IMR-90 (cell line): ENCODE measurements at regions not wholly inside any gene's neighbourhood (a gene's known extent, or its start where the extent isn't known, plus 50 kb on each side); places are given as distances from the start of the nearest gene placed in this dataset.

Experiments
- ATAC-seq: fragments of 200-7000 bp; cut with Tn5 transposase; 2 replicates; pipeline ENCODE4 v1.9.1; 2020; ENCODE audit warnings: low read depth, mild to moderate bottlenecking, moderate library complexity
- BruUV-seq: library from RNA; stranded (reverse); fragments of 400-500 nt; replicated peaks from 2 replicates; lab custom pipeline; 2021; lab: Mats Ljungman, UMichigan
- CTCF ChIA-PET: fragments of 300-600 bp; formaldehyde crosslinking; extraction: SDS; loops from one replicate; lab custom pipeline; 2021; ENCODE audit warnings: antibody characterized with exemption; lab: Yijun Ruan, JAX
- POLR2A ChIA-PET: fragments of 300-600 bp; sonication (Branson Sonifier 250); formaldehyde crosslinking; loops from one replicate; lab custom pipeline; 2022; ENCODE audit warnings: antibody characterized with exemption; ENCODE audit not compliant: unreplicated experiment; lab: Charles Lee
- DNase-seq: peaks from one replicate; pipeline ENCODE4 v3.0.0; 2013
- H2AFZ ChIP-seq: replicated peaks from 2 replicates; pipeline ENCODE3; 2013; ENCODE audit warnings: low read length, mild to moderate bottlenecking; ENCODE audit not compliant: poor library complexity
- H2AK5ac ChIP-seq: 2 replicates; pipeline ENCODE4 v1.6.1; 2013; ENCODE audit warnings: low read depth, low read length, inconsistent platforms
- H2AK9ac ChIP-seq: replicated peaks from 2 replicates; pipeline ENCODE3; 2013; ENCODE audit warnings: mild to moderate bottlenecking, low read depth, low read length, moderate library complexity; ENCODE audit not compliant: poor library complexity
- H2BK120ac ChIP-seq: 2 replicates; pipeline ENCODE4 v1.6.1; 2013; ENCODE audit warnings: low read depth, low read length, inconsistent platforms
- H2BK15ac ChIP-seq: 3 replicates; pipeline ENCODE4 v1.6.1; 2013; ENCODE audit warnings: low read depth, low read length, inconsistent platforms
- H2BK20ac ChIP-seq: 2 replicates; pipeline ENCODE4 v1.6.1; 2013; ENCODE audit warnings: low read depth, mild to moderate bottlenecking, inconsistent platforms, low read length, moderate library complexity
- H2BK5ac ChIP-seq: 2 replicates; pipeline ENCODE4 v1.6.1; 2013; ENCODE audit warnings: mild to moderate bottlenecking, low read depth, low read length, inconsistent platforms; ENCODE audit not compliant: poor library complexity, severe bottlenecking
- H3K14ac ChIP-seq: replicated peaks from 2 replicates; pipeline ENCODE4 v1.6.1; 2013; ENCODE audit warnings: low read depth, low read length, inconsistent platforms
- H3K18ac ChIP-seq: 2 replicates; pipeline ENCODE4 v1.6.1; 2013; ENCODE audit warnings: low read depth, low read length, control low read depth
- H3K23ac ChIP-seq: 2 replicates; pipeline ENCODE4 v1.6.1; 2013; ENCODE audit warnings: low read depth, low read length, inconsistent platforms
- H3K27ac ChIP-seq: 2 replicates; pipeline ENCODE4 v1.5.1; 2013; ENCODE audit warnings: mild to moderate bottlenecking, control low read depth, low read length; ENCODE audit not compliant: insufficient read depth
- H3K27me3 ChIP-seq: 2 replicates; pipeline ENCODE4 v1.6.1; 2013; ENCODE audit warnings: low read length; ENCODE audit not compliant: control insufficient read depth, insufficient read depth
- H3K36me3 ChIP-seq: 2 replicates; pipeline ENCODE4 v1.6.1; 2013; ENCODE audit warnings: low read length, mixed read lengths; ENCODE audit not compliant: control insufficient read depth, insufficient read depth
- H3K4ac ChIP-seq: 2 replicates; pipeline ENCODE4 v1.6.1; 2013; ENCODE audit warnings: low read depth, low read length, inconsistent platforms
- H3K4me1 ChIP-seq: 2 replicates; pipeline ENCODE4 v1.6.1; 2013; ENCODE audit warnings: low read length, mixed read lengths; ENCODE audit not compliant: control insufficient read depth, insufficient read depth
- H3K4me2 ChIP-seq: 2 replicates; pipeline ENCODE4 v1.6.1; 2013; ENCODE audit warnings: low read depth, mild to moderate bottlenecking, control low read depth, low read length, moderate library complexity
- H3K4me3 ChIP-seq: 2 replicates; pipeline ENCODE4 v1.5.1; 2013; ENCODE audit warnings: low read depth, mild to moderate bottlenecking, control low read depth, low read length, moderate library complexity; ENCODE audit not compliant: insufficient read depth
- H3K56ac ChIP-seq: 2 replicates; pipeline ENCODE4 v1.6.1; 2013; ENCODE audit warnings: low read length, inconsistent platforms; ENCODE audit not compliant: insufficient read depth; ENCODE audit errors: extremely low read depth
- H3K79me1 ChIP-seq, 2 experiments: 2 replicates each; pipeline ENCODE4 v1.6.1; 2013; ENCODE audit warnings: low read length in 2 of 2, inconsistent platforms in 1 of 2, low read depth in 1 of 2
- H3K9ac ChIP-seq: 2 replicates; pipeline ENCODE4 v1.6.1; 2013; ENCODE audit warnings: low read depth, low read length, control low read depth
- H3K9me1 ChIP-seq: 2 replicates; pipeline ENCODE4 v1.6.1; 2013; ENCODE audit warnings: low read length, inconsistent platforms; ENCODE audit not compliant: insufficient read depth
- H3K9me3 ChIP-seq: 2 replicates; pipeline ENCODE4 v1.6.1; 2013; ENCODE audit warnings: low read length; ENCODE audit not compliant: control insufficient read depth, insufficient read depth
- H4K20me1 ChIP-seq: 2 replicates; pipeline ENCODE4 v1.6.1; 2013; ENCODE audit warnings: low read length, inconsistent platforms; ENCODE audit not compliant: insufficient read depth
- H4K5ac ChIP-seq: 2 replicates; pipeline ENCODE4 v1.6.1; 2013; ENCODE audit warnings: mild to moderate bottlenecking, low read depth, low read length, control low read depth
- H4K8ac ChIP-seq, 2 experiments: 2 replicates each; pipeline ENCODE4 v1.6.1; 2013; ENCODE audit warnings: low read depth in 2 of 2, low read length in 2 of 2, control low read depth in 1 of 2, inconsistent platforms in 1 of 2
- H4K91ac ChIP-seq: 2 replicates; pipeline ENCODE4 v1.6.1; 2013; ENCODE audit warnings: low read depth, low read length, inconsistent platforms; ENCODE audit not compliant: insufficient read depth
- MAZ ChIP-seq: IDR thresholded peaks from 2 replicates; pipeline ENCODE4 v1.6.1; 2012; ENCODE audit warnings: low read depth, mild to moderate bottlenecking, low read length, improper control_type of control experiment, moderate library complexity, borderline replicate concordance
- POLR2A ChIP-seq: IDR thresholded peaks from 2 replicates; pipeline ENCODE4 v1.6.1; 2012; ENCODE audit warnings: mild to moderate bottlenecking, low read depth, low read length
- RAD21 ChIP-seq: IDR thresholded peaks from 2 replicates; pipeline ENCODE4 v1.6.1; 2012; ENCODE audit warnings: low read length, improper control_type of control experiment
- WGBS, 2 experiments: methylation state at CpG; one replicate each; pipeline versions ENCODE4 v1.1.5 to v1.1.7; 2013; ENCODE audit warnings: missing lambda C conversion rate in 2 of 2; ENCODE audit not compliant: insufficient read length in 1 of 2; ENCODE audit errors: extremely low coverage in 2 of 2; 5-methylcytosine and 5-hydroxymethylcytosine counted together
- dilution Hi-C: fragments of 300-500 bp; cut with HindIII; formaldehyde crosslinking; loops from one replicate; pipeline ENCODE4 v1.14.3; 2018; ENCODE audit warnings: low sequenced_read_pairs; ENCODE audit not compliant: unreplicated experiment
- in situ Hi-C: fragments of 300-500 bp; cut with MboI; formaldehyde crosslinking; loops from 3 replicates; pipeline ENCODE4 v1.14.3; 2019; ENCODE audit warnings: low sequenced_read_pairs, inconsistent platforms, mixed read lengths
- intact Hi-C: fragments of 100-400 bp; cut with micrococcal nuclease; formaldehyde crosslinking; loops from 2 replicates; pipeline ENCODE4 v1.10.0; 2022

DNA sequence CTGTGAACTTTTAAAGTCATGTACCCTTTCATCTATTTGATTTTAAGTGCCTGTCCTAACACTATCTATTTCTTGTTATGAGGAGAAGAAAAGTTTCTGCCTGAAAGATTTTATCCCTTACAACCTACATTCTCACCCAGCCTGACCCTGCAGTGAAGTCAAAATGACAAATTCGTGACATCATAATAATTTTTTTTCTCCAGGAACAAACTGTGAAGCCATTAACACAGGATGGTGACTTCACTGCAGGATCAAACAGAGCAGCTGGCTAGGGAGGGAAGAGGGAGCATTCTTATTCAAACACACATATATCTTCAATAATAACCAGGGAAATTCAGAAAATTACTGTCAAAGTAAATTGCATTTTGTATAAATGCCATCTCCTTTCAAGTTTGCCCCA lies 147.8 kb upstream of the PRMT6 start:
- Histone ChIP-seq H2BK15ac (no peak overlapping the region), H2BK5ac (no peak overlapping the region), H3K4ac (no peak overlapping the region), H3K9me1 (no peaks in the 10 kb centered on the region), H3K18ac (no peak overlapping the region), H2BK120ac (no peak overlapping the region), H4K5ac (no peak overlapping the region), H3K27ac (no peak overlapping the region), H2AFZ (no peak overlapping the region), H4K8ac (no peak overlapping the region), H3K4me3 (no peak overlapping the region), H3K36me3 (no peaks in the 10 kb centered on the region), H4K91ac (no peak overlapping the region), H3K56ac (no peak overlapping the region), H3K9ac (no peak overlapping the region), H3K27me3 (no peaks in the 10 kb centered on the region), H3K14ac (no peak overlapping the region), H3K23ac (no peak overlapping the region), H2BK20ac (no peak overlapping the region), H4K20me1 (no peaks in the 10 kb centered on the region), H2AK9ac (no peak overlapping the region), H3K4me1 (no peaks in the 10 kb centered on the region), H3K4me2 (no peak overlapping the region), H2AK5ac (no peak overlapping the region), H3K79me1 (no peaks in the 10 kb centered on the region), H3K9me3 (no peaks in the 10 kb centered on the region)
- ChIA-PET POLR2A (no interaction called here), CTCF (no interaction called here)
- ATAC-seq (no peak), DNase-seq (no peak)
- no CpG with 5 or more reads among the region's 1 CpG for WGBS, 2 experiments
- dilution Hi-C loops, result no loop called here
- TF ChIP-seq MAZ (no peak), POLR2A (no peak), RAD21 (no peak)
- no TSS peak for BruUV-seq
- intact Hi-C loops, result no loop called here
- in situ Hi-C loops, result no loop called here
